ENCODE measurements at regions not wholly inside any gene's neighbourhood (a gene's known extent, or its start where the extent isn't known, plus 50 kb on each side); places are given as distances from the start of the nearest gene placed in this dataset.

GRCh38 chr17:79255456-79255855, 180.8 kb downstream of the ENGASE start:
- no peak overlapping the region for H3K4me2 ChIP-seq (ENCODE audit: insufficient read depth, low read length)
- DNase-seq (ENCODE audit: low read depth, low spot score): no peak
- dilution Hi-C loops (cut with MboI; ENCODE audit: extremely low pct_ligation_motif_present, low sequenced_read_pairs) (no loop called here), intact Hi-C loops (cut with micrococcal nuclease) (no loop called here)
- ChIA-PET POLR2A (no interaction called here), CTCF (no interaction called here)
- H3K4me3 ChIP-seq (replicated peaks in 1 of 3; ENCODE audit: insufficient read depth in 1 of 3, low read depth in 1 of 3, low read length in 3 of 3): no peak overlapping the region
- no peaks in the 10 kb centered on the region for H4K20me1 ChIP-seq (replicated peaks; ENCODE audit: control insufficient read depth, extremely low read depth, insufficient read depth, low read length)
- H3K36me3 ChIP-seq (ENCODE audit: control insufficient read depth in 2 of 2, extremely low read depth in 1 of 2, insufficient read depth in 2 of 2, low read length in 2 of 2): no peaks in the 10 kb centered on the region
- no peak for TF ChIP-seq FOS (IDR thresholded peaks at IDR 0.05; ENCODE audit: borderline replicate concordance, insufficient read depth, low read length)
- no peak for TF ChIP-seq POLR2A (IDR thresholded peaks at IDR 0.05; ENCODE audit: low read depth, low read length)
- no peak for TF ChIP-seq GATA2 (IDR thresholded peaks at IDR 0.05; ENCODE audit: insufficient read depth, insufficient read length, low read depth, low read length)
- TF ChIP-seq MYC (IDR thresholded peaks at IDR 0.05; ENCODE audit: low read depth, low read length): no peak
- no peak for TF ChIP-seq POLR2AphosphoS5 (IDR thresholded peaks at IDR 0.05; ENCODE audit: insufficient read depth, low read depth, low read length)
- H3K4me1 ChIP-seq (ENCODE audit: control insufficient read depth, extremely low read depth, insufficient read depth, low read length): no peaks in the 10 kb centered on the region
- no TSS peak for BruUV-seq (replicated peaks)
- H3K27ac ChIP-seq (ENCODE audit: insufficient read depth, low read depth, low read length): no peak overlapping the region
- no peaks in the 10 kb centered on the region for H3K79me2 ChIP-seq (ENCODE audit: control insufficient read depth, insufficient read depth, low read length)
- H3K27me3 ChIP-seq (ENCODE audit: control insufficient read depth in 2 of 2, insufficient read depth in 2 of 2, low read length in 2 of 2): peaks cover 0 to 2% of the 10 kb centered on the region in 2 experiments
- no peak overlapping the region for H2AFZ ChIP-seq (ENCODE audit: low read depth, low read length)
- H3K9ac ChIP-seq (replicated peaks; ENCODE audit: extremely low read depth, insufficient read depth, low read length): no peak overlapping the region
- no peak for FAIRE-seq
- H3K9me3 ChIP-seq (replicated peaks; ENCODE audit: control insufficient read depth, insufficient read depth, low read length): no peaks in the 10 kb centered on the region
- H3K9me1 ChIP-seq (replicated peaks; ENCODE audit: control insufficient read depth, extremely low read depth, insufficient read depth, low read length): no peaks in the 10 kb centered on the region

DNA sequence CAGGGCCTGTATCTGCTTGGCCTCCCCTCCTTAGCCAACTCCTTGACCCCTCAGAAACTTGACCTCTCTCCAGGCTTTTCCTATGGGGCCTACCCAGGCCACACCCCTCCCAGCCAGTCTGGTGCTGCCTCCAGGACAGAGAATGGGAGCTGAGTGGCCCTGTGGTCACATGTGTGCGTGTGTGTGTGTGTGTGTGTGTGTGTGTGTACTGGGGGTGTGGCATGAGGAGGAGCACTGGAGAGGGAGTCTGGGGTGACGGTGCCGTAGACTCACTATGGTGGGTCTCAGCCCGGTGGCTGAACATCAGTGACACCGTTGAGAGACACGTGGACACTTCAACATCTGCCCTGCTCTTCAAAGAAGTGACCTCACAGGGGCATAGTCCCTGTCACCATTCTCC, 180.4 kb downstream of the ENGASE start:
- FAIRE-seq (no peak), DNase-seq (ENCODE audit: low read depth, low spot score) (no peak)
- Histone ChIP-seq H3K4me3 (replicated peaks in 1 of 3; ENCODE audit: insufficient read depth in 1 of 3, low read depth in 1 of 3, low read length in 3 of 3) (no peak overlapping the region), H3K4me1 (ENCODE audit: control insufficient read depth, extremely low read depth, insufficient read depth, low read length) (no peaks in the 10 kb centered on the region), H2AFZ (ENCODE audit: low read depth, low read length) (no peak overlapping the region), H3K9me1 (replicated peaks; ENCODE audit: control insufficient read depth, extremely low read depth, insufficient read depth, low read length) (no peaks in the 10 kb centered on the region), H3K9me3 (replicated peaks; ENCODE audit: control insufficient read depth, insufficient read depth, low read length) (no peaks in the 10 kb centered on the region), H3K9ac (replicated peaks; ENCODE audit: extremely low read depth, insufficient read depth, low read length) (no peak overlapping the region), H4K20me1 (replicated peaks; ENCODE audit: control insufficient read depth, extremely low read depth, insufficient read depth, low read length) (no peaks in the 10 kb centered on the region), H3K27ac (ENCODE audit: insufficient read depth, low read depth, low read length) (no peak overlapping the region), H3K79me2 (ENCODE audit: control insufficient read depth, insufficient read depth, low read length) (no peaks in the 10 kb centered on the region), H3K36me3 (ENCODE audit: control insufficient read depth in 2 of 2, extremely low read depth in 1 of 2, insufficient read depth in 2 of 2, low read length in 2 of 2) (no peaks in the 10 kb centered on the region), H3K27me3 (ENCODE audit: control insufficient read depth in 2 of 2, insufficient read depth in 2 of 2, low read length in 2 of 2) (peaks cover 0 to 2% of the 10 kb centered on the region in 2 experiments), H3K4me2 (ENCODE audit: insufficient read depth, low read length) (no peak overlapping the region)
- CTCF ChIA-PET: no interaction called here
- dilution Hi-C loops (cut with MboI; ENCODE audit: extremely low pct_ligation_motif_present, low sequenced_read_pairs) (no loop called here), intact Hi-C loops (cut with micrococcal nuclease) (no loop called here)
- no peak for TF ChIP-seq POLR2AphosphoS5 (IDR thresholded peaks at IDR 0.05; ENCODE audit: insufficient read depth, low read depth, low read length)
- no peak for TF ChIP-seq JUN (IDR thresholded peaks at IDR 0.05; ENCODE audit: borderline replicate concordance, insufficient read depth, insufficient read length, low read depth)
- TF ChIP-seq CTCF (IDR thresholded peaks at IDR 0.05; ENCODE audit: extremely low read depth in 1 of 2, insufficient read depth in 1 of 2, low read depth in 1 of 2, low read length in 2 of 2): no peak
- no peak for TF ChIP-seq EZH2 (IDR thresholded peaks at IDR 0.05; ENCODE audit: borderline replicate concordance, low read depth, low read length, severe bottlenecking)
- TF ChIP-seq MAX (IDR thresholded peaks at IDR 0.05; ENCODE audit: insufficient read depth, insufficient read length): no peak
- no peak for TF ChIP-seq GATA2 (IDR thresholded peaks at IDR 0.05; ENCODE audit: insufficient read depth, insufficient read length, low read depth, low read length)
- no peak for TF ChIP-seq FOS (IDR thresholded peaks at IDR 0.05; ENCODE audit: borderline replicate concordance, insufficient read depth, low read length)
- no peak for TF ChIP-seq MYC (IDR thresholded peaks at IDR 0.05; ENCODE audit: low read depth, low read length)
- no peak for TF ChIP-seq POLR2A (IDR thresholded peaks at IDR 0.05; ENCODE audit: low read depth, low read length)
- POLR2A ChIA-PET: no interaction called here
- BruUV-seq (replicated peaks): no TSS peak
